GM12878 (cell line): ENCODE measurements at regions not wholly inside any gene's neighbourhood (a gene's known extent, or its start where the extent isn't known, plus 50 kb on each side); places are given as distances from the start of the nearest gene placed in this dataset.

Experiments
- ATAC-seq: fragments of 200-7000 bp; cut with Tn5 transposase; 3 replicates; pipeline ENCODE4 v1.9.1; 2020; ENCODE audit warnings: mild to moderate bottlenecking, moderate library complexity
- BruUV-seq: library from RNA; stranded (reverse); fragments of 400-500 nt; replicated peaks from 2 replicates; lab custom pipeline; 2021; lab: Mats Ljungman, UMichigan
- CTCF ChIA-PET: fragments of 300-600 bp; sonication (Branson Sonifier 250); formaldehyde crosslinking; extraction: SDS; loops from one replicate; lab custom pipeline; 2021; ENCODE audit warnings: inconsistent platforms; lab: Yijun Ruan, JAX
- POLR2A ChIA-PET: fragments of 350-600 bp; formaldehyde crosslinking; extraction: SDS; loops from one replicate; lab custom pipeline; 2021; ENCODE audit warnings: inconsistent platforms; lab: Charles Lee
- RAD21 ChIA-PET: fragments of 300-600 bp; sonication (Branson Sonifier 250); formaldehyde crosslinking; loops from one replicate; lab custom pipeline; 2023; ENCODE audit warnings: antibody characterized with exemption; ENCODE audit not compliant: unreplicated experiment; lab: Charles Lee
- SMC1A ChIA-PET: fragments of 300-600 bp; sonication (Branson Sonifier 250); formaldehyde crosslinking; loops from one replicate; lab custom pipeline; 2023; ENCODE audit not compliant: unreplicated experiment, uncharacterized antibody; lab: Charles Lee
- DNase-seq: peaks from one replicate; pipeline ENCODE4 v3.0.0-alpha.2; 2011; ENCODE audit warnings: low read depth, low spot score
- FAIRE-seq: peaks from 3 replicates; lab custom pipeline; 2011; peaks lifted over from hg19 to GRCh38; lab: Jason Lieb, UNC
- H2AFZ ChIP-seq: 2 replicates; pipeline ENCODE4 v1.6.0; 2011; ENCODE audit warnings: low read depth, low read length, control low read depth; ENCODE audit not compliant: control insufficient read depth
- H3K27ac ChIP-seq: 2 replicates; pipeline ENCODE4 v1.5.1; 2011; ENCODE audit warnings: control low read depth; ENCODE audit not compliant: control insufficient read depth, insufficient read depth
- H3K27me3 ChIP-seq, 2 experiments: replicated peaks in 1 of 2; 2 replicates each; pipeline versions ENCODE4 v1.6.0 to v1.6.1; 2011; ENCODE audit warnings: low read length in 1 of 2; ENCODE audit not compliant: control insufficient read depth in 2 of 2, insufficient read depth in 2 of 2
- H3K36me3 ChIP-seq, 2 experiments: 2 replicates each; pipeline ENCODE4 v1.5.1; 2011; ENCODE audit warnings: low read length in 1 of 2; ENCODE audit not compliant: control insufficient read depth in 2 of 2, insufficient read depth in 2 of 2
- H3K4me1 ChIP-seq: 2 replicates; pipeline ENCODE4 v1.6.1; 2011; ENCODE audit warnings: mild to moderate bottlenecking, low read length, moderate library complexity, mixed read lengths; ENCODE audit not compliant: control insufficient read depth, insufficient read depth
- H3K4me2 ChIP-seq: 2 replicates; pipeline ENCODE4 v1.6.0; 2011; ENCODE audit warnings: control low read depth; ENCODE audit not compliant: control insufficient read depth, insufficient read depth
- H3K4me3 ChIP-seq: fragments of 200-600 bp; sonication (generic); 2 replicates; pipeline ENCODE4 v1.5.1; 2016
- H3K79me2 ChIP-seq: 2 replicates; pipeline ENCODE4 v1.6.0; 2011; ENCODE audit warnings: low read length; ENCODE audit not compliant: control insufficient read depth, insufficient read depth
- H3K9ac ChIP-seq: 2 replicates; pipeline ENCODE4 v1.8.0; 2011; ENCODE audit warnings: low read length, control low read depth, mixed read lengths; ENCODE audit not compliant: control insufficient read depth, insufficient read depth
- H3K9me3 ChIP-seq: replicated peaks from 3 replicates; pipeline ENCODE4 v1.5.1; 2011; ENCODE audit warnings: mild to moderate bottlenecking, low read length; ENCODE audit not compliant: control insufficient read depth, insufficient read depth
- H4K20me1 ChIP-seq: 2 replicates; pipeline ENCODE4 v1.6.0; 2011; ENCODE audit not compliant: control insufficient read depth, insufficient read depth
- BCLAF1 ChIP-seq: fragments of 450-650 bp; IDR thresholded peaks from 2 replicates; pipeline ENCODE4 v1.6.1; 2017; ENCODE audit warnings: antibody characterized with exemption, mild to moderate bottlenecking, moderate library complexity
- CEBPB ChIP-seq, 2 experiments: fragments of 150-350 bp in 1 of 2; IDR thresholded peaks; 2 replicates each; pipeline ENCODE4 v1.6.1; 2012 to 2014; ENCODE audit warnings: low read depth in 2 of 2, low read length in 2 of 2, borderline replicate concordance in 1 of 2, inconsistent platforms in 1 of 2
- ETV6 ChIP-seq, 2 experiments: fragments of 450-650 bp in 1 of 2; IDR thresholded peaks in 1 of 2; conservative IDR thresholded peaks in 1 of 2; 2 replicates each; pipeline ENCODE4 v1.6.1; 2014; ENCODE audit warnings: antibody characterized with exemption in 1 of 2, borderline replicate concordance in 1 of 2, low read depth in 1 of 2, mild to moderate bottlenecking in 1 of 2, moderate library complexity in 1 of 2
- HCFC1 ChIP-seq: fragments of 150-350 bp; IDR thresholded peaks from 2 replicates; pipeline ENCODE4 v1.6.1; 2014; ENCODE audit warnings: low read length
- SPI1 ChIP-seq: IDR thresholded peaks from 2 replicates; pipeline ENCODE4 v1.6.1; 2011; ENCODE audit warnings: low read depth, mild to moderate bottlenecking, low read length, moderate library complexity, borderline replicate concordance; ENCODE audit not compliant: insufficient read depth
- TCF12 ChIP-seq: IDR thresholded peaks from 2 replicates; pipeline ENCODE4 v1.6.1; 2011; ENCODE audit warnings: low read depth, mild to moderate bottlenecking, low read length
- TCF7 ChIP-seq: IDR thresholded peaks from 2 replicates; pipeline ENCODE4 v1.6.1; 2014; ENCODE audit warnings: antibody characterized with exemption, borderline replicate concordance
- WGBS: methylation state at CpG from one replicate; pipeline ENCODE4 v1.1.6; 2016; ENCODE audit warnings: low lambda C conversion rate; ENCODE audit not compliant: insufficient replicate concordance, insufficient coverage; ENCODE audit errors: missing lambda C conversion rate; 5-methylcytosine and 5-hydroxymethylcytosine counted together
- in situ Hi-C: fragments of 300-500 bp; cut with MboI; formaldehyde crosslinking; loops from 9 replicates; pipeline ENCODE4 v1.14.3; 2018; ENCODE audit warnings: mixed read lengths
- intact Hi-C: fragments of 100-400 bp; cut with micrococcal nuclease; formaldehyde crosslinking; loops from one replicate; pipeline ENCODE4 v1.14.2; 2022; ENCODE audit not compliant: unreplicated experiment

DNA sequence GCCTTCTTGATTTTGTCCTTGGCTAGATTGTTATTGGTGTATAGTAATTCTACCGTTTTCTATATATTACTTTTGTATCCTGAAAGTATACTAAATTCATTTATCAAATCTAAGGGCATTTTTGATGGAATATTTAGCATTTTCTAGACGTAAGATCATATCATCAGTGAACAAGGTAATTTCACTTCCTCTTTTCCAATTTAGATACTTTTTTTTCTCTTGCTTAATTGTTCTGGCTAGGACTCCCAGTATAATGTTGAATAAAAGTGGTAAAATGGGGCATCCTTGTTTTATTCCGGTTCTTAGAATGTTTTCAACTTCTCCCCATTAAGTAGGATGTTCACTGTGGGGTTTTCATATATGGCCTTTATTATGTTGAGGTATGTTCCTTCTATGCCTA, 260.7 kb downstream of the POLR1F start:
- FAIRE-seq, result no peak

More for the DNA sequence above, 260.7 kb downstream of the POLR1F start:
- Histone ChIP-seq H3K9ac (no peak overlapping the region), H3K79me2 (no peaks in the 10 kb centered on the region), H4K20me1 (no peaks in the 10 kb centered on the region), H2AFZ (no peak overlapping the region), H3K4me2 (no peak overlapping the region), H3K4me1 (no peaks in the 10 kb centered on the region), H3K9me3 (no peaks in the 10 kb centered on the region), H3K27ac (no peak overlapping the region), H3K27me3 (no peaks in the 10 kb centered on the region), H3K36me3 (no peaks in the 10 kb centered on the region), H3K4me3 (no peak overlapping the region)
- ChIA-PET POLR2A (no interaction called here), RAD21 (no interaction called here), SMC1A (no interaction called here), CTCF (no interaction called here)
- BruUV-seq, result no TSS peak
- intact Hi-C loops (no loop called here), in situ Hi-C loops (no loop called here)
- 0% methylated on average over 3 of the region's 3 CpGs for WGBS
- no peak for ATAC-seq
- DNase-seq, result no peak
- TF ChIP-seq BCLAF1, result no peak
- no peak for TF ChIP-seq CEBPB (IDR thresholded peaks at IDR 0.05; ENCODE audit: borderline replicate concordance in 1 of 2, low read depth in 2 of 2, low read length in 2 of 2)
- peak; percentile 68 for TF ChIP-seq SPI1
- no peak for TF ChIP-seq TCF12
- no peak for TF ChIP-seq TCF7
- no peak for TF ChIP-seq ETV6 (conservative IDR thresholded peaks at IDR 0.05 in 1 of 2, IDR thresholded peaks at IDR 0.05 in 1 of 2; ENCODE audit: borderline replicate concordance in 1 of 2, low read depth in 1 of 2)
- TF ChIP-seq HCFC1, result no peak
